NCI-H1092 treated with DMSO at 0.1 percent for 48 hours (cell line): ENCODE measurements at regions not wholly inside any gene's neighbourhood (a gene's known extent, or its start where the extent isn't known, plus 50 kb on each side); places are given as distances from the start of the nearest gene placed in this dataset.

Experiments
- DNase-seq: peaks from one replicate; lab custom pipeline; 2025; lab: John Stamatoyannopoulos, UW

GRCh38 chrX:33726281-33727160 is 405.6 kb downstream of the FAM47A start:
- no peak for DNase-seq

GRCh38 chrX:33725535-33726210 is 406.4 kb downstream of the FAM47A start:
- no peak for DNase-seq

GRCh38 chrX:33721927-33722326 is 410.2 kb downstream of the FAM47A start:
- DNase-seq, result no peak

GRCh38 chrX:33686105-33686504 is 446.0 kb downstream of the FAM47A start:
- DNase-seq, result no peak
